ENCODE measurements at regions not wholly inside any gene's neighbourhood (a gene's known extent, or its start where the extent isn't known, plus 50 kb on each side); places are given as distances from the start of the nearest gene placed in this dataset.

GRCh38 chr5:98468188-98468869 lies 305.1 kb upstream of the RGMB start:
- H3K4me3 ChIP-seq (ENCODE audit: extremely low read depth in 1 of 4, insufficient read depth in 2 of 4, low read depth in 3 of 4, low read length in 4 of 4): no peak overlapping the region

More at GRCh38 chr5:98468188-98468869, 305.1 kb upstream of the RGMB start:
- no peaks in the 10 kb centered on the region for H3K27me3 ChIP-seq (replicated peaks in 1 of 4; ENCODE audit: control insufficient read depth in 3 of 4, extremely low read depth in 1 of 4, insufficient read depth in 3 of 4, low read length in 3 of 4)
- H3K56ac ChIP-seq (replicated peaks; ENCODE audit: insufficient read length, low read depth, low read length): no peak overlapping the region
- no peak overlapping the region for H2BK20ac ChIP-seq (ENCODE audit: low read length)
- H3K23ac ChIP-seq (ENCODE audit: insufficient read length): no peak overlapping the region
- FAIRE-seq (no peak), DNase-seq (ENCODE audit: low read depth in 1 of 2, low spot score in 2 of 2) (no peak)
- no peaks in the 10 kb centered on the region for H3K79me1 ChIP-seq (ENCODE audit: low read depth, low read length)
- H2BK5ac ChIP-seq (ENCODE audit: low read depth, low read length): no peak overlapping the region
- no peak overlapping the region for H4K5ac ChIP-seq (ENCODE audit: insufficient read length, low read depth, low read length)
- no peak overlapping the region for H2AK5ac ChIP-seq (ENCODE audit: low read depth, low read length)
- no peak overlapping the region for H3K14ac ChIP-seq (ENCODE audit: insufficient read length)
- no peak overlapping the region for H4K8ac ChIP-seq (ENCODE audit: extremely low read depth, insufficient read depth, low read length)
- no peak overlapping the region for H4K91ac ChIP-seq (replicated peaks; ENCODE audit: insufficient read length, low read length)
- no peaks in the 10 kb centered on the region for H3K4me1 ChIP-seq (replicated peaks in 1 of 4; ENCODE audit: control insufficient read depth in 3 of 4, insufficient read depth in 4 of 4, low read length in 3 of 4)
- no peaks in the 10 kb centered on the region for H3K9me3 ChIP-seq (ENCODE audit: insufficient read depth in 2 of 2, low read depth in 1 of 2, low read length in 1 of 2)
- no peak overlapping the region for H3K4me2 ChIP-seq (ENCODE audit: insufficient read depth in 1 of 2, low read depth in 2 of 2, low read length in 2 of 2)
- no peak overlapping the region for H3K9ac ChIP-seq (replicated peaks in 1 of 4; ENCODE audit: extremely low read depth in 1 of 4, low read depth in 3 of 4, low read length in 3 of 4)
- no peaks in the 10 kb centered on the region for H3K79me2 ChIP-seq (ENCODE audit: control insufficient read depth in 1 of 2, insufficient read depth in 2 of 2, low read length in 2 of 2)
- CTCF ChIA-PET (ENCODE audit: partially characterized antibody): interaction anchor here (1.2 kb wide), 1 partner anchor 10 kb away, joined by 3 read pairs; no protein-coding TSS in a partner anchor
- no peak overlapping the region for H2BK12ac ChIP-seq (ENCODE audit: low read depth, low read length)
- WGBS, 2 experiments (ENCODE audit: extremely low coverage in 1 of 2, insufficient coverage in 1 of 2, insufficient read length in 1 of 2, insufficient replicate concordance in 2 of 2, low coverage in 1 of 2, low lambda C conversion rate in 2 of 2, missing lambda C conversion rate in 1 of 2): 83% methylated on average over 4 of the region's 4 CpGs; no CpG with 5 or more reads in 1 of the 2 experiments
- no peak overlapping the region for H2AFZ ChIP-seq (ENCODE audit: low read length)
- H2BK120ac ChIP-seq (replicated peaks; ENCODE audit: low read depth, low read length): no peak overlapping the region
- no peaks in the 10 kb centered on the region for H3K36me3 ChIP-seq (ENCODE audit: control insufficient read depth in 2 of 4, insufficient read depth in 4 of 4, low read length in 3 of 4)
- H3K4ac ChIP-seq (replicated peaks; ENCODE audit: insufficient read length, low read depth, low read length): no peak overlapping the region
- POLR2A ChIA-PET (ENCODE audit: partially characterized antibody): no interaction called here
- no peak overlapping the region for H2BK15ac ChIP-seq (ENCODE audit: low read length)
- no peak overlapping the region for H3K18ac ChIP-seq (ENCODE audit: extremely low read depth, low read length)
- TF ChIP-seq POU5F1 (IDR thresholded peaks at IDR 0.05; ENCODE audit: low read depth, low read length) (no peak), RBBP5 (IDR thresholded peaks at IDR 0.05; ENCODE audit: borderline replicate concordance, low read depth, low read length) (no peak), HDAC2 (IDR thresholded peaks at IDR 0.05; ENCODE audit: borderline replicate concordance in 1 of 2, low read depth in 2 of 2, low read length in 2 of 2) (no peak), POLR2A (IDR thresholded peaks at IDR 0.05; ENCODE audit: control extremely low read depth in 1 of 2, low read depth in 2 of 2, low read length in 2 of 2) (no peak), KDM4A (IDR thresholded peaks at IDR 0.05; ENCODE audit: low read depth, low read length, severe bottlenecking) (no peak), TCF12 (IDR thresholded peaks at IDR 0.05; ENCODE audit: low read depth, low read length) (no peak)
- no peaks in the 10 kb centered on the region for H4K20me1 ChIP-seq (replicated peaks in 1 of 2; ENCODE audit: control insufficient read depth in 1 of 2, insufficient read depth in 2 of 2, low read length in 2 of 2)
- no peaks in the 10 kb centered on the region for H3K23me2 ChIP-seq (ENCODE audit: low read depth, low read length)
- H3K27ac ChIP-seq (ENCODE audit: low read depth, low read length): no peak overlapping the region

All from H1 (cell line).